ENCODE measurements at regions not wholly inside any gene's neighbourhood (a gene's known extent, or its start where the extent isn't known, plus 50 kb on each side); places are given as distances from the start of the nearest gene placed in this dataset.

DNA sequence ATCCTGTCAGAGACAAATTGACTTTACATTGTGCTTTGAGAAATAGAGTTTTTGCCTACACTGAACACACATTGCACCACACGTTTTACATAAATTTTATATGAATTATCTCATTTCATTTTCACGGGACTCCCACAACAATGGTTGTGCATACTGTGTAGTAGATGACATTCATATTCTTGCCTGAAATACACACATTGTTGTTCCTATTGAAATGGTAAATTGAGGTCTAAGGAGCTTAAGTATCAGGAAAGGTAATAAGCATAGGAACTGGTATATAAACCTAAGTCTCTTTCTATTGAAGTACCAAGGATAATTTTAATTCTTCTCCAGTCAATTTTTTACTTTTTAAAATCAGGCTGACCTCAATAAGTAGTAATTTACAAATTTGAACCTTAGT lies 473.7 kb upstream of the DEPDC1 start:
- TF ChIP-seq POLR2AphosphoS5 (IDR thresholded peaks at IDR 0.05) (no peak), POLR2A (IDR thresholded peaks at IDR 0.05) (no peak), CTCF (IDR thresholded peaks at IDR 0.05 in 8 of 11, conservative IDR thresholded peaks at IDR 0.05 in 3 of 11) (no peak)
- intact Hi-C loops (cut with DNase I; ENCODE audit: low total_unique reads) = no loop called here
- H3K4me3 ChIP-seq = no peak overlapping the region
- H3K27ac ChIP-seq = no peak overlapping the region
- DNase-seq = no peak
- no peaks in the 10 kb centered on the region for H3K4me1 ChIP-seq
- H3K36me3 ChIP-seq = no peaks in the 10 kb centered on the region
- no peaks in the 10 kb centered on the region for H3K27me3 ChIP-seq (replicated peaks in 1 of 7)
- 71 to 96% (median 78%) methylated on average over 2 of the region's 2 CpGs for WGBS, 5 donors
- no peaks in the 10 kb centered on the region for H3K9me3 ChIP-seq

DNA sequence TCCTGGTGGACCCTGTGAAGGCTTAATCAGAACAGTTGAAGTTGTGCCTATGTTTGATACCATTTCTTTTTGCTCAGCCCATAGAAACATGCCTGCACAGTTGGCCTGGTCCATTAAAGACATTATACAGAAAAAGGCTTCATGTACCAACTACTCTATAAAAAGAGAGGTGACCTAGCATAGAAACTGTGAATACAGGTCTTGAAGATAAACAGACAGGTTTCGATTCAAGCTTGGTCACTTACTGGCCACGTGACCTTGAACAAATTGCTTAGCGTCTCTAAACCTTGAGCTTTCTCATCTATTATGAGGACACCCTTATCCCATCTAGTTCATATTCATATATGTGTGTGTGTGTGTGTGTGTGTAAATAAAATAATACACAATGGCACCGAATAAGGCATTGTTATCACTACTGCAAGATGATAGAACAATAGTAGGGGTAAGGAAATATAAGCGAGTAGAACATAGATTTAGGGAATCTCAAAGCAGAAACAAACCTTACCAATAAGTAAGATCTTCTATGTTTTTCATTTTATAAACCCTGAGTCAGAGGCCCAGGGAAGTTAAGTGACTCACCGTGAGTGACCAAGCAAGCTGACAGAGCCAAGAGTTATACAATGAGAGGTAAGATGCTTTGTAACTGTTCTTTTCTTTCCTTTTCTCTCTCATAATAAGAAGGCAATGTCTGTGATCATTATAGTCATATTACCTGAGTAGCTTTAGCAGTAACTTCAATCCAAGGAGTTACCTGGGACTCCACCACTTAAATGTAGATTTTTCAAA lies 476.8 kb upstream of the DEPDC1 start:
- no peak for DNase-seq
- Histone ChIP-seq H3K27ac (no peak overlapping the region), H3K27me3 (replicated peaks in 1 of 7) (no peaks in the 10 kb centered on the region), H3K9me3 (no peaks in the 10 kb centered on the region), H3K4me1 (no peaks in the 10 kb centered on the region), H3K36me3 (no peaks in the 10 kb centered on the region), H3K4me3 (no peak overlapping the region)
- intact Hi-C loops (cut with DNase I; ENCODE audit: low total_unique reads) = no loop called here
- 84 to 95% (median 85%) methylated on average over 6 of the region's 6 CpGs for WGBS, 5 donors
- TF ChIP-seq POLR2A (IDR thresholded peaks at IDR 0.05) (no peak), CTCF (IDR thresholded peaks at IDR 0.05 in 8 of 11, conservative IDR thresholded peaks at IDR 0.05 in 3 of 11) (no peak), POLR2AphosphoS5 (IDR thresholded peaks at IDR 0.05) (no peak)

- H3K27ac ChIP-seq = no peak overlapping the region
These were observed 477.6 kb upstream of the DEPDC1 start for GRCh38 chr1:68974447-68974846.

More at GRCh38 chr1:68974447-68974846, 477.6 kb upstream of the DEPDC1 start:
- TF ChIP-seq CTCF (IDR thresholded peaks at IDR 0.05 in 8 of 11, conservative IDR thresholded peaks at IDR 0.05 in 3 of 11) (no peak), POLR2A (IDR thresholded peaks at IDR 0.05) (no peak), POLR2AphosphoS5 (IDR thresholded peaks at IDR 0.05) (no peak)
- DNase-seq = no peak
- Histone ChIP-seq H3K9me3 (no peaks in the 10 kb centered on the region), H3K4me3 (no peak overlapping the region), H3K4me1 (no peaks in the 10 kb centered on the region), H3K27me3 (replicated peaks in 1 of 7) (no peaks in the 10 kb centered on the region), H3K36me3 (no peaks in the 10 kb centered on the region)
- WGBS, 5 donors = 74 to 90% (median 86%) methylated on average over 5 of the region's 5 CpGs
- intact Hi-C loops (cut with DNase I; ENCODE audit: low total_unique reads) = no loop called here
